ENCODE measurements at regions not wholly inside any gene's neighbourhood (a gene's known extent, or its start where the extent isn't known, plus 50 kb on each side); places are given as distances from the start of the nearest gene placed in this dataset.

GRCh38 chr15:39180483-39180933 is 400.4 kb upstream of the THBS1 start:
- DNase-seq (no peak), ATAC-seq (no peak)
- POLR2A ChIA-PET, result interaction anchor here (0.6 kb wide), 1 partner anchor 564 kb away, joined by 3 read pairs; no protein-coding TSS in a partner anchor
- no peak overlapping the region for H3K4me3 Mint-ChIP-seq
- H3K27ac Mint-ChIP-seq, result no peak overlapping the region
- H3K9me3 Mint-ChIP-seq (ENCODE audit: insufficient read depth), result no peaks in the 10 kb centered on the region
- H3K4me1 Mint-ChIP-seq (ENCODE audit: low read depth), result no peaks in the 10 kb centered on the region
- peaks cover 17% of the 10 kb centered on the region for H3K27me3 Mint-ChIP-seq (ENCODE audit: low read depth)
- CTCF ChIA-PET, result no interaction called here
- H3K36me3 Mint-ChIP-seq (ENCODE audit: low read depth), result no peaks in the 10 kb centered on the region

- no peak for ATAC-seq
- Mint-ChIP-seq H3K27me3 (ENCODE audit: low read depth) (peaks cover 17% of the 10 kb centered on the region), H3K9me3 (ENCODE audit: insufficient read depth) (no peaks in the 10 kb centered on the region), H3K27ac (no peak overlapping the region), H3K4me3 (no peak overlapping the region), H3K4me1 (ENCODE audit: low read depth) (no peaks in the 10 kb centered on the region), H3K36me3 (ENCODE audit: low read depth) (no peaks in the 10 kb centered on the region)
- POLR2A ChIA-PET, result interaction anchor here (0.6 kb wide), 1 partner anchor 563 kb away, joined by 3 read pairs; no protein-coding TSS in a partner anchor
- no peak for DNase-seq
- CTCF ChIA-PET, result no interaction called here
Observed at GRCh38 chr15:39181056-39181747, 399.7 kb upstream of the THBS1 start.

- POLR2A ChIA-PET, result no interaction called here
- Mint-ChIP-seq H3K9me3 (ENCODE audit: insufficient read depth) (no peaks in the 10 kb centered on the region), H3K27me3 (ENCODE audit: low read depth) (peaks cover 19% of the 10 kb centered on the region), H3K4me3 (no peak overlapping the region), H3K36me3 (ENCODE audit: low read depth) (no peaks in the 10 kb centered on the region), H3K4me1 (ENCODE audit: low read depth) (no peaks in the 10 kb centered on the region), H3K27ac (no peak overlapping the region)
- DNase-seq, result no peak
- CTCF ChIA-PET, result no interaction called here
- no peak for ATAC-seq
Observed at GRCh38 chr15:39181940-39182339, 398.9 kb upstream of the THBS1 start.

- no peak for DNase-seq
- Mint-ChIP-seq H3K9me3 (ENCODE audit: insufficient read depth) (no peaks in the 10 kb centered on the region), H3K4me3 (no peak overlapping the region), H3K27me3 (ENCODE audit: low read depth) (peaks cover 20% of the 10 kb centered on the region), H3K36me3 (ENCODE audit: low read depth) (no peaks in the 10 kb centered on the region), H3K4me1 (ENCODE audit: low read depth) (no peaks in the 10 kb centered on the region), H3K27ac (no peak overlapping the region)
- no peak for ATAC-seq
- CTCF ChIA-PET, result interaction anchor here (0.8 kb wide), 1 partner anchor 20 kb away, joined by 3 read pairs; no protein-coding TSS in a partner anchor
- POLR2A ChIA-PET, result no interaction called here
Observed at GRCh38 chr15:39183164-39183881, 397.6 kb upstream of the THBS1 start.

GRCh38 chr15:39184701-39185390 is 396.0 kb upstream of the THBS1 start:
- DNase-seq (no peak), ATAC-seq (no peak)
- ChIA-PET POLR2A (no interaction called here), CTCF (no interaction called here)
- H3K36me3 Mint-ChIP-seq (ENCODE audit: low read depth), result no peaks in the 10 kb centered on the region
- H3K27ac Mint-ChIP-seq, result no peak overlapping the region
- no peak overlapping the region for H3K4me3 Mint-ChIP-seq
- no peaks in the 10 kb centered on the region for H3K9me3 Mint-ChIP-seq (ENCODE audit: insufficient read depth)
- H3K4me1 Mint-ChIP-seq (ENCODE audit: low read depth), result no peaks in the 10 kb centered on the region
- H3K27me3 Mint-ChIP-seq (ENCODE audit: low read depth), result peaks cover 16% of the 10 kb centered on the region

GRCh38 chr15:39188314-39188713 is 392.6 kb upstream of the THBS1 start:
- POLR2A ChIA-PET, result no interaction called here
- DNase-seq, result no peak
- no peak for ATAC-seq
- Mint-ChIP-seq H3K27me3 (ENCODE audit: low read depth) (peaks cover 11% of the 10 kb centered on the region), H3K36me3 (ENCODE audit: low read depth) (no peaks in the 10 kb centered on the region), H3K4me3 (no peak overlapping the region), H3K9me3 (ENCODE audit: insufficient read depth) (no peaks in the 10 kb centered on the region), H3K4me1 (ENCODE audit: low read depth) (no peaks in the 10 kb centered on the region), H3K27ac (no peak overlapping the region)
- CTCF ChIA-PET, result interaction anchor here (1.4 to 1.5 kb wide), 2 partner anchors 63 to 392 kb away, joined by 3 to 4 read pairs; partner anchors contain the start of gene THBS1

GRCh38 chr15:39188930-39189329 is 391.9 kb upstream of the THBS1 start:
- ChIA-PET POLR2A (no interaction called here), CTCF (interaction anchor here (1.5 kb wide), 1 partner anchor 392 kb away, joined by 4 read pairs; the partner anchor contains the start of gene THBS1)
- H3K27me3 Mint-ChIP-seq (ENCODE audit: low read depth), result peaks cover 14% of the 10 kb centered on the region
- no peaks in the 10 kb centered on the region for H3K9me3 Mint-ChIP-seq (ENCODE audit: insufficient read depth)
- no peaks in the 10 kb centered on the region for H3K4me1 Mint-ChIP-seq (ENCODE audit: low read depth)
- H3K27ac Mint-ChIP-seq, result no peak overlapping the region
- ATAC-seq (no peak), DNase-seq (no peak)
- no peaks in the 10 kb centered on the region for H3K36me3 Mint-ChIP-seq (ENCODE audit: low read depth)
- H3K4me3 Mint-ChIP-seq, result no peak overlapping the region

GRCh38 chr15:39191871-39192291 is 389.0 kb upstream of the THBS1 start:
- DNase-seq, result no peak
- no peak overlapping the region for H3K4me3 Mint-ChIP-seq
- ATAC-seq, result no peak
- H3K9me3 Mint-ChIP-seq (ENCODE audit: insufficient read depth), result no peaks in the 10 kb centered on the region
- POLR2A ChIA-PET, result no interaction called here
- no peaks in the 10 kb centered on the region for H3K36me3 Mint-ChIP-seq (ENCODE audit: low read depth)
- no peaks in the 10 kb centered on the region for H3K4me1 Mint-ChIP-seq (ENCODE audit: low read depth)
- H3K27ac Mint-ChIP-seq, result no peak overlapping the region
- peaks cover 12% of the 10 kb centered on the region for H3K27me3 Mint-ChIP-seq (ENCODE audit: low read depth)
- CTCF ChIA-PET, result no interaction called here

- H3K4me3 Mint-ChIP-seq, result no peak overlapping the region
- DNase-seq (no peak), ATAC-seq (no peak)
- H3K9me3 Mint-ChIP-seq (ENCODE audit: insufficient read depth), result no peaks in the 10 kb centered on the region
- CTCF ChIA-PET, result no interaction called here
- peaks cover 12% of the 10 kb centered on the region for H3K27me3 Mint-ChIP-seq (ENCODE audit: low read depth)
- POLR2A ChIA-PET, result no interaction called here
- H3K4me1 Mint-ChIP-seq (ENCODE audit: low read depth), result no peaks in the 10 kb centered on the region
- H3K27ac Mint-ChIP-seq, result no peak overlapping the region
- H3K36me3 Mint-ChIP-seq (ENCODE audit: low read depth), result no peaks in the 10 kb centered on the region
Observed at GRCh38 chr15:39192351-39192750, 388.5 kb upstream of the THBS1 start.

GRCh38 chr15:39192979-39193560 is 387.8 kb upstream of the THBS1 start:
- no peak for ATAC-seq
- ChIA-PET CTCF (no interaction called here), POLR2A (no interaction called here)
- H3K27ac Mint-ChIP-seq, result no peak overlapping the region
- no peak for DNase-seq
- H3K9me3 Mint-ChIP-seq (ENCODE audit: insufficient read depth), result no peaks in the 10 kb centered on the region
- peaks cover 9% of the 10 kb centered on the region for H3K27me3 Mint-ChIP-seq (ENCODE audit: low read depth)
- no peak overlapping the region for H3K4me3 Mint-ChIP-seq
- H3K36me3 Mint-ChIP-seq (ENCODE audit: low read depth), result no peaks in the 10 kb centered on the region
- H3K4me1 Mint-ChIP-seq (ENCODE audit: low read depth), result no peaks in the 10 kb centered on the region

GRCh38 chr15:39193611-39194010 is 387.3 kb upstream of the THBS1 start:
- CTCF ChIA-PET, result no interaction called here
- no peak for ATAC-seq
- POLR2A ChIA-PET, result no interaction called here
- no peaks in the 10 kb centered on the region for H3K36me3 Mint-ChIP-seq (ENCODE audit: low read depth)
- no peak overlapping the region for H3K4me3 Mint-ChIP-seq
- H3K27me3 Mint-ChIP-seq (ENCODE audit: low read depth), result peaks cover 10% of the 10 kb centered on the region
- H3K27ac Mint-ChIP-seq, result no peak overlapping the region
- no peaks in the 10 kb centered on the region for H3K4me1 Mint-ChIP-seq (ENCODE audit: low read depth)
- DNase-seq, result no peak
- no peaks in the 10 kb centered on the region for H3K9me3 Mint-ChIP-seq (ENCODE audit: insufficient read depth)
